GM12873 (cell line): ENCODE measurements at regions not wholly inside any gene's neighbourhood (a gene's known extent, or its start where the extent isn't known, plus 50 kb on each side); places are given as distances from the start of the nearest gene placed in this dataset.
A peak's percentile ranks its signal among the peaks of the same experiment; 100 is the strongest.

Experiments
- CTCF ChIP-seq: IDR thresholded peaks from 2 replicates; pipeline ENCODE4 v1.5.1; 2012; ENCODE audit warnings: low read depth, mild to moderate bottlenecking, moderate library complexity, low read length, control low read depth; ENCODE audit not compliant: insufficient read depth; ENCODE audit errors: missing control alignments

- TF ChIP-seq CTCF: no peak
These were observed 119.2 kb downstream of the EFNB1 start for GRCh38 chrX:68947882-68948605.

- TF ChIP-seq CTCF: peak; percentile 49
These were observed 116.9 kb downstream of the EFNB1 start for GRCh38 chrX:68945603-68946228.

GRCh38 chrX:68945081-68945602 is 116.3 kb downstream of the EFNB1 start:
- TF ChIP-seq CTCF: no peak

- no peak for TF ChIP-seq CTCF
These were observed 115.4 kb downstream of the EFNB1 start for GRCh38 chrX:68944211-68944610.

- TF ChIP-seq CTCF: no peak
These were observed 114.0 kb downstream of the EFNB1 start for GRCh38 chrX:68942840-68943239.

- TF ChIP-seq CTCF: no peak
These were observed 113.3 kb downstream of the EFNB1 start for GRCh38 chrX:68942104-68942503.

GRCh38 chrX:68941385-68941952 is 112.6 kb downstream of the EFNB1 start:
- no peak for TF ChIP-seq CTCF
